ENCODE measurements at regions not wholly inside any gene's neighbourhood (a gene's known extent, or its start where the extent isn't known, plus 50 kb on each side); places are given as distances from the start of the nearest gene placed in this dataset.

GRCh38 chr4:7132730-7133582 is 59.4 kb upstream of the SORCS2 start:
- ATAC-seq: no peak
- BruUV-seq (replicated peaks): no TSS peak
- WGBS (ENCODE audit: insufficient coverage, low coverage, missing lambda C conversion rate): 0% methylated on average over 4 of the region's 4 CpGs
- H4K20me1 ChIP-seq (replicated peaks; ENCODE audit: control insufficient read depth, insufficient read depth, low read length): no peaks in the 10 kb centered on the region
- H3K79me2 ChIP-seq (ENCODE audit: control insufficient read depth, insufficient read depth, low read length): no peaks in the 10 kb centered on the region
- CTCF ChIA-PET (ENCODE audit: low intra/inter-chr PET ratio): no interaction called here
- H3K4me2 ChIP-seq (ENCODE audit: insufficient read depth, low read length): no peak overlapping the region
- H3K27ac ChIP-seq (ENCODE audit: extremely low read depth, low read depth, low read length): no peak overlapping the region
- H3K9ac ChIP-seq (ENCODE audit: insufficient read depth in 1 of 2, low read depth in 2 of 2, low read length in 2 of 2): no peak overlapping the region
- TF ChIP-seq RBM17 (IDR thresholded peaks at IDR 0.05; ENCODE audit: borderline replicate concordance, low read depth, low read length): no peak
- peak; percentile 62; the same call in 1 of the 2 replicates for TF ChIP-seq BCOR (IDR thresholded peaks at IDR 0.05)
- TF ChIP-seq TRIM28 (IDR thresholded peaks at IDR 0.05): peak; percentile 46; the same call in 1 of the 2 replicates
- TF ChIP-seq RBM25 (IDR thresholded peaks at IDR 0.05; ENCODE audit: low read depth, low read length, severe bottlenecking): peak; percentile 50
- no peak for TF ChIP-seq HMG20A (CRISPR knock-in tag; conservative IDR thresholded peaks at IDR 0.05)
- TF ChIP-seq CBX3 (IDR thresholded peaks at IDR 0.05; ENCODE audit: borderline replicate concordance in 1 of 2, low read length in 2 of 2): peak in 1 of 2 experiments; percentile 64; a peak in 1 of 3 replicates
- peak in 1 of 2 experiments; percentile 28; a peak in 1 of 4 replicates for TF ChIP-seq KDM1A (IDR thresholded peaks at IDR 0.05)
- DNase-seq (ENCODE audit: extremely low read depth in 1 of 4, low spot score in 3 of 4): no peak
- peaks cover 13 to 60% of the 10 kb centered on the region in 2 experiments; a peak in 4 of 5 replicates for H3K27me3 ChIP-seq (ENCODE audit: control insufficient read depth in 2 of 2, insufficient read depth in 2 of 2, low read length in 2 of 2)
- no peak for FAIRE-seq
- H3K9me3 ChIP-seq (replicated peaks; ENCODE audit: control insufficient read depth, insufficient read depth, low read depth, low read length): no peaks in the 10 kb centered on the region; the same call in 1 of the 2 replicates
- H3K4me1 ChIP-seq (replicated peaks in 1 of 2; ENCODE audit: control insufficient read depth in 2 of 2, insufficient read depth in 2 of 2, low read length in 2 of 2): peaks cover 0 to 14% of the 10 kb centered on the region in 2 experiments; a peak in 1 of 5 replicates
- no peaks in the 10 kb centered on the region for H3K36me3 ChIP-seq (ENCODE audit: control insufficient read depth, insufficient read depth, low read length)
- POLR2A ChIA-PET: no interaction called here
- in situ Hi-C loops (cut with MboI) (no loop called here), intact Hi-C loops (cut with micrococcal nuclease) (no loop called here)
- no peaks in the 10 kb centered on the region for H3K9me1 ChIP-seq (ENCODE audit: control insufficient read depth, insufficient read depth, low read length)
- H2AFZ ChIP-seq (ENCODE audit: low read depth, low read length): no peak overlapping the region
- H3K4me3 ChIP-seq: no peak overlapping the region

Data from K562 (cell line).